NCI-H1092 treated with DMSO at 0.1 percent for 48 hours (cell line): ENCODE measurements at regions not wholly inside any gene's neighbourhood (a gene's known extent, or its start where the extent isn't known, plus 50 kb on each side); places are given as distances from the start of the nearest gene placed in this dataset.

Source experiments
- DNase-seq: peaks from one replicate; lab custom pipeline; 2025; lab: John Stamatoyannopoulos, UW

DNA sequence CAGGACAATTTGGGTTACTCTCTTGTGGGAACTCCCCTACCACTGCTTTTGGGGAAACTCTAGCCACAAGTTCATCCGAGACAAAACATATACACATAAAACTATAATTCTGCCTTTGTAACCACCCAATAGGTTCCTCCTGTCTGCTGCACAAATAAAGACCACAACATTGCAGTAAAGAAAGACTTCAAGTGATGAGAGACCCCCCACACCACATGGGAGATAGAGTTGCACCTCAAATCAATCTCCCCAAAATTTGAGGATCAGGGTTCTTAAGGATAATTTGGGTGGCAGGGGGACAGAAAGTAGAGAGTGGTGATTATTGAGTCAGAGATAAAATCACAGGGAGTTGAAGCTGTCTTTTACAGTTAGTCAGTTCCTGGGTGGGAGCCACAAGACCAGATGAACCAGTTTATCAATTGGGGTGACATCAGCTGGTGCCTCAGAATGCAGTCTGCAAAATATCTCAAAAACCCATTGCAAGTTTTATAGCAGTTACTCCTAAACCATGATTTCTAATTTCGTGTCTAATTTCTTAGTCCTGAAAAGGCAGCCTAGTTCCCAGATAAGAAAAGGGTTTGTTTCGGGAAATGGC, 1348.5 kb downstream of the PCDH9 start:
- no peak for DNase-seq

DNA sequence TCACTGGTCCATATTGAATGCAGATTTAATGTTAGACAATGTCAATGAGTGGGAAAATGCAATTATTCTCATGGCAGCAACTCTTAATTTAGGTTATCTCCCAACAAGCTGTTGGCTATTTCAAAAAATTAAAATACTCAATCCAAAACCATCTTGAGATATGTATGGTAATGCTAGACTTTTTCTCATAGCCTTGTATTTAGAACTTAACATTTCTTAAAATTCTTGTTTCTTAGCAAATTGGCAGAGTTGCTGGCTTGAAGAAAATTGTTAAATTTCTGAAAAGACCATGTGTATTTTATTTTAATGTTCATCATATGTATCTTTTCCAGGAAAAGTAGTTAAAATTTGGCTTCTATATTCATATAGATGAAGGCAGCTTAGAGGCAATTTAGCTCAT, 1355.1 kb downstream of the PCDH9 start:
- no peak for DNase-seq

DNA sequence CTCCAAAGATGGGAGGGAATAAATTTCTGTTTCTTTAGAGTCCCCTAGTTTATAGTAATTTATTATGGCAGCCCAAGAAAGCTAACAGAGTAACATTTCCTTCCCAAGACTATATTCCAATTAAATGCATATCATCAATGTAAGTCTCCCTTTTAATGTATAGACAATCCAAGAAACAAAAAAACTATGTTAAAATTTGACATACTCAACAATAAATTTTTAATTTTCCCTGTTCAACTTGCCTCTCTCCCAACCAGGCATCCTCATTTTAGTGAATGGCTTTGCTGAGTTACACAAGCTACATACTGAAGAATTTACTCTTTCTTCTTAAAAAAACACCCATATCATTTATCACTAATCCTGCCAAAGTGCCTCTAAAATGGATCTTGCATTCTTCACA, 1357.7 kb downstream of the PCDH9 start:
- DNase-seq: no peak

DNA sequence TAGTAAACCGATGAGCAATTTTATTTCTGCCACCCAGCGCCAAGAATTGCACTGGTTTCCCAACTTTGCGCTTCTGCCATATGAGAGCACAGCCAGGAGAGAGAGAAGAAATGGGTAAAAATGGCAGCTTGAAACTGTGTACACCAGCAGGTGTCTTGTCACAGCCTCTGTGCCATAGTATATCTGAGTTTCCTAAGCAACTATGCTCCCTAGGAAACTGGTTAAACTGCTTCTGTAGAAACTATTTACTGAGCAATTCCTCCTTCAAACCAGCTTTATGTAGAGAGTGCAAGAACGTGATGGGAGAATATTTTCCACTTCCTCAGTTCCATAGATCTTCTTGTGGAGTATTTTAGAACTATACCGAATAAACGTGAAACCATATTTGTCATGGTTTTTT, 1361.3 kb downstream of the PCDH9 start:
- DNase-seq: no peak

DNA sequence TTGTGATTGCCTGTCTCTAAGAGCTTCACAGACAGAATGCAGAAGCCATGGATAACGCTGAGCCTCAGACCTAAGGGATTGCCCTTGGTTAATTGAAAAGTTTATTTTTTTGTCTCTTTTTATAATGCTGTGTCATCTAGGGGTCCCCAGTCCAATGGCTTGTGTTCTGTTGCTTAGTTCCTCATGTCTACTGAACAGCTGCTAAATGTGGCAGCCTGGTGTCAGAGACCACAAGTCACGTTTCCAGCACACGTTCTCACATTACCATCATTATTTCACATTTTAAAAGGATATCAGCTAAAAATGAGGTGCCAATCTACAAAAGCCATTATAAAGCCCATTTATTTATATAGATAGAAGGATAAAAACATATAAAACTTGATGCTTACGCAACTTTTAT, 1362.0 kb downstream of the PCDH9 start:
- DNase-seq: no peak

DNA sequence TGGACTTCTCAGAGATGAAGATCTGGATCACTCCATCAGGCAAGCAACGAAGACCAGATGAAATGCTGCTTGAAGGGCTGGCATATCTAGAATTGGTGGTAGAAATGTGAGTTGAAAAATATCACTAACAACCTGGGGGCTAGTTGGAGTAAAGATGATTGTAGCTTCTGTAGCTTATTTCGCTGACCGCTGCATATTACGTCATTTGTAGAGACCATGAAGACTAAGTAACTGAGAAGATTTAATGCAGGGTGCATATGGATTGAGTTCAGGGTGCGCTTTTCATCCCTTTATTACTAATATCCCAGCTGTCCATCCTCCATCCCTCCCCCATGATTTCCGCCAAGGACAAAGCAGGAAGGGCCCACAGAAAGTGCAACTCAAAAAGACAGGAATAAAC, 1364.0 kb downstream of the PCDH9 start:
- no peak for DNase-seq

DNA sequence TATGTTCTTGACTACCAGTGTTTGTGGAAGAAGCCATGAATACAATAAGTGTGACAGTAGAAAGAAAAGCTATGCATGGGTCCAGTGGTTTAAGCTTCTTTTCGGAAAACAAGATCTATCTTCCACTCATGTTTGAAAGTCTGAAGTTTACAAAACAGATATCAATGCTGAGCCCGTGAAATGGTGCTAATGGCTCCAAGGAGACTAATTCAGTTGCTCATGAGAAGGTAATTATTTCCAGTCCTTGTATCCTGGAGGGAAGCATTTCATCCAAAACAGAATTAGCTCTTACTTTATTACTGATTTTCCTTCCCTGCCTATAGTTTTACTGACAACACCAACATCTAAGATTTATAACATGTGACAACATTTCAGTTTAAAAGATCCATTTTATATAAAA, 1364.9 kb downstream of the PCDH9 start:
- DNase-seq: no peak

DNA sequence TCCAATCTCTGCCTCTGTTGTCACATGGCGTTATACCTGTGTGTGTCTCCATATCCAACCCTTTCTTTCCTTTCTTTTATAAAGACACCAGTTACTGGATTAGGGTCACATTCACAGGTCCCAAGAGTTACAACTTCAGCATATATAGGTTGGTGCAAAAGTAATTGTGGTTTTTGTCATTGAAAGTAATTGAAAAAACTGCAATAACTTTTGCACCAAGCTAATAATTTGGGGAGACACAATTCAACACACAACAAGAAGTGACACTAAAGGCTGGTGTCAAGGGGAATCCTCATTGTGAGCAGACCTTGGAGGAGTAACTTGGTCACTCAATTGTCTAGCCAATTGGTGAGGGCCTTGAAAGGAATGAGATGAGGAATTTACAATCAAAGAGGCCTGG, 1366.1 kb downstream of the PCDH9 start:
- no peak for DNase-seq

DNA sequence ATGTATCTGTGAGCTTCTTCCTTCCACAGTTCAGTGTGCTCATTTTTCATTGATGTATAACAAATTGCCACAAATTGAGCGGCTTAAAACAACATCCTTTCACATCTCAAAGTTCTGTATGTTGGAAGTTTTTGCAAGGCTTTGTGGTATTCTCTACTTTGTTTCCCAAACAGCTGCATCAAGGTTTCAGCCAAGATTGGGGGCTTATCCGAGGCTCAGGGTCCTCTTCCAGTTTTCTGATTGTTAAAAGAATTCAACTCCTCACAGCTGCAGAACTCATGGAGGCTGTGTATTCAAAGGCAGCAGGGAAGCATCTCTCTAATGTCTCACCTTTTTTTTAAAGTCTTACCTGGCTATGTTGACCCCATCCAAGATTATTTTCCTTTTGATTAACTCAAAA, 1369.8 kb downstream of the PCDH9 start:
- no peak for DNase-seq

DNA sequence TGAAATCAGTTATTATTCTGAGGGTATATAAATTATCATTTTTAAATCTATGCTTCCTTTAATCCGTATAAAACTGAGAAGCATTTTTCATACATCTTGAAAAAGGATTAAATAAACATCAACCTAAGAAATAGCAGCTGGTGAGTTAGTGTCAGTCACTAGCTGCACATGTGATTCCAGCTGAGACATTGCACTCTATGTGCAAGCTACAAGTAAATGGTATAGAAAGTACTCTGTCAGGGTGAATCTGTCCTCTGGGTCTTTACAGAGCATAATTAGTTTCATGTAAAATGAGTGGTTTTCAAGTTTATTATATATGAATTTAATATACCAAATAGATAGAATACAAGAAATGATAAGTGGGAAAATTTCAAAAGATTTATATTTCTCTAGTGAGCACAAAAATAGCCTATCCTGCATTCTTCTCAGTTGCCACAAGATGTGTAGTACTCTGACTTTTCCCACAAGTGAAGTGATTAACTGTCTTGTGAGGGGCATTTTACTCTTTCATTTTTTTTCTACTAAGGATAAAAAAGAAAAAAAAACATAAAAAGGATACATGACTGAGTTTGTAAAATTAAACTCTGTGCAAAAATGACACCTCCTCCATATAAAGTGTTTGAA, 1372.1 kb downstream of the PCDH9 start:
- no peak for DNase-seq

DNA sequence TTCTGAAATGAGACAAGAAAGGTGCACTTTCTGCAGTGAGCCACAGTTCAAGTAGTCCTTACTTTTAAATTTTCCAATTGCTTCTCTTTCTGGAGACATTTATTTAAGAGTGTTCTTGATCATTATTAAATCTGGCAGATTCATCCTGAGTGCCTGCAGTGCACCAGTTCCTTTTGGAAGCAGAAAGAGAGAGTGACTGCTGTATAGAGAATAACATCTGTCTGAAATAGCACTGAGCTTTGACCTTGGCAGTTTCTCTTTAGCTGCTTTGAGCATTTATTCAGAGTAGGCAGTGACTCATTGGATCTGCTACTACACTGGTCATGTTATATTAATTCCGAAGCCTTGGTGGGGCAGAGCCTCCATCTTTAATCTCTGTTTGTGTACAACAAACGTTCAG, 1373.7 kb downstream of the PCDH9 start:
- no peak for DNase-seq

DNA sequence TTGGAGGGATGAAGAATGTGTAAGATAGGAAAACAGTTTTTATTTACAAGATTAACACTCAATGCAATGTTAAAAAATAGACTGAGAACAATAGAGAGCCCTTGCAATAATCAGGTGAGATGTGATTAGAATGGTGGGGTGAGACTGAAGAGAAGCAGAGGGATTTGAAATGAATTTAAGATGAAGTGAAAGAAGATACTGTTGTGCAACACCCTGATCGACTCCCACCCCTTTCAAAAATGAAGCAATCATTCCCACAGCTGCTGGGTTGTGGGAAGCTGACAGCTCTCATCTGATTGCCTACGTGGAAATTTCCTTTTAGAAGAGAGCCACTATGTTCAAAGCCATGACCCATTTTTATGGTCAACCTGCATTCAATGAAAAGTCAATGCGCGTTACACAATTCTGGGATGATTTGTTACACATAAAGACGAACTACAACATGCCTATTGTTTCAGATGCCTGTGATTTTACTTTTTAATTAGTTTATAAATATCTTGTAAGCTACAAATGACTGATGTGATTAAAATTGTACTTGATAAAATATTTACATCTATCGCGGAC, 1374.8 kb downstream of the PCDH9 start:
- DNase-seq: no peak

DNA sequence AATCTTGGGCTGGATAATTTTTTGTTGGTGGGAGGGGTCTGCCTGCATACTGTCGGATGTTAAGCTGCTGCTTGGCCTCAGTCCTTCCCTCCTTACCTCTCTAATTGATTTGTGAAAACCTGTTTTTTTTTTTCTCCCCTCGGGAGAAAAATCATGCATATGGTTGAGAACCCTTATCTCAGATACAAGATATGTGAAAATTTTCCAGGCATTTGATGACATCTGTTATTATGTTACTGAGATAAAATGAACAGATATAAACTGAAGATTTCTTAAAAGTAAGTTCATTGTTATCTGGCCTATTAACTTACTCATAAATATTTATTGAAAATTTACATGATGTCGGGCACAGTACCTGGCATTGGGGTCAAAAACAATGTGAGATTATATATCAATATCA, 1375.7 kb downstream of the PCDH9 start:
- no peak for DNase-seq

DNA sequence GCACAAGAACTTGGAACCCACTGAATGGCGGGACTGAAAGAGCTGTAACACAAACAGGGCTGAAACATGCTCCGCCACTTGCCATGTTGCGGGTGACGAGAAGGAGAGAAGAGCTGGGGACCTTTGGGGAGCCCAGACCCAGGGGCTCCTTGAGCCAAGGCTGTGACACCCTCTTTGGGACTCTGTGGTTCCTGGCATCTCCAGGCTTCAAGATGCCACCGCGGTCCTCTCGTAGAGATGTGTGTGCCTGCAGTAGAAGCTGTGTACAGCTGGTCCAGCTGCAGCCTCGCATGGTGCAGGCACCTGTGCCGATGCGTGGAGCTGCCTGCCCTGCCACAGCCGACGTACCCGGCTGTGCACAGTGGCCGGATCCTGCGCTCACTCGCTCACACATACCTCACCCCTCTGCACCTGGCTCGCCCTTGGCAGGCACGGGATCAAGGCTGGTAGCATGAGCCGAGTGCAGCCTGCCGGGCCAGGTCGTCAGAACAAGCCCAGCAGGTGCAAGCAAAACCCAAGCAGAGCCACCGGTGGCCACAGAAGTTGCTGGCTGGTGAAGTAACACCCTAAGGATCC, 1385.8 kb downstream of the PCDH9 start:
- no peak for DNase-seq

DNA sequence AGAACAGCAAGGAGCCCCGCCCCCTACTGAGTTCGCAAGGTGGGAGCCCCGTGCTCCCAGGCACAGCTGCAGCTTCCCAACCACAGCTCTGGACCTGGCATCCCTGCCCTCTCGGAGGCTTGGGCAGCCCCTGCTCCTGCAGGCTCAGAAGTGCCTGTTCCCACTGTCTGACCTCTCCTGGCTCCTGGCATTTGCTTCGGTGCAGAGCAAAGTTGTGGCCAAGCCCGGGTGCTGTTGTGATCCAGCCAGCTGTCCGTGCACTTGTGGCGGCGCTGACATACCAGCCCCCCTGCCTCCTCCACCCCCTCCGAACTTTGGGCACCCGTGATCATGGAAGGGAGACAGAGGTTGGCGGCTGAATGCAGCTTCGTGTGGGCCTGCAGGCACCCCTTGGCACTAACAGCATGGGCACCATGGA, 1386.8 kb downstream of the PCDH9 start:
- DNase-seq: no peak

DNA sequence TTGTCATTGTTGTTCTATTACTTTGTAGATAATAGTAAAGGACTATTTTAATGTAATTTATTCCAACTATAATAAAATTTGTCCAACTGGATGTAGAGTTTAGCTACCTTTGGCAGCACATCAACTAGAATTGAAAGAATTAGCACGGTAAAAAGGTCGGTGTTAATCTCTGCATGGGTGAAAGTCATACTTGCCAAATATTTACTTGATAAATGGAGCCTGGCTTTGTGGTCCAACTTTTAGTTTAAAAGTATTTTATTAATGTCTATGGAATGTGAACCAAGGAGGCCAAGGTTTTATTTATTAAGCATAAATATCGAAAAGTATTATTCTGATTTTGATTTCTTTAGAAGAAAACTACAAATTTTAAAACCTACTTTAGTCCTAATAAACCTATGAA, 1389.0 kb downstream of the PCDH9 start:
- no peak for DNase-seq

DNA sequence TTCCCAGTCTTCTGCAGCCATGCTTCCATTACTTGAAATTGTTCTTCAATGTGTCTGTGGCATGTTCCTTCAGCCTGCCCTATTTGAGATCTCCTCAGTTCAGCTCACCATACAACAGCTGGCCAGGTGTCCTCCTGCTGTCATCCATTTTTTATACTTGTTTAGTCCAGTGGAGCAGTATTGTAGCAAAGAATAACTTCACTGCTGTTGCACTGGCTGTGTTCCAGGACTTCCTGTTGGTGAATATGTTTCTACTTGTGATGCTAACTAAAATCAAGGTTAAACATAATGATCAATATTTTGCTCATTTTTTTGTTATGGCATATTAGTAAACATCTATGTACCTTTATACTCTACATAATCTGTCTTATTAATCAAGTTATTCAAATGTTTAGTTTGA, 1394.1 kb downstream of the PCDH9 start:
- no peak for DNase-seq

DNA sequence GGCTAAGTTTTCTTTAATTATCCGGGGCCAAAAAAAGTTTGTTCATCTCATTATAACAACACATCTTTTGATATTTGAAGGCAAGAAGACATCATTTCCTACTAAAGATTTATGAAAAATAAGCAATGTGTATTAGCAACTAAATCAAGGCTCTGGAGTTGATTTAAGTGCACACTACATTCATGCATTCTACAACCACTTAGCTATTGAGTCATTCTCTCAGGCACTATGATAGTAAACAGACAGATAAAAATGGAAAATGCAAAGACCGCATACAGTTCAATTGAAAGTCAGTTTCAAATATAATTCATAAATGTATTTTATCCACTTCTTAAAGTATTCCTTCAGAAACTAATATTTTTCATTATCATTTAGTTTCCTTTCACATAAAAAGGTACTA, 1395.2 kb downstream of the PCDH9 start:
- no peak for DNase-seq

DNA sequence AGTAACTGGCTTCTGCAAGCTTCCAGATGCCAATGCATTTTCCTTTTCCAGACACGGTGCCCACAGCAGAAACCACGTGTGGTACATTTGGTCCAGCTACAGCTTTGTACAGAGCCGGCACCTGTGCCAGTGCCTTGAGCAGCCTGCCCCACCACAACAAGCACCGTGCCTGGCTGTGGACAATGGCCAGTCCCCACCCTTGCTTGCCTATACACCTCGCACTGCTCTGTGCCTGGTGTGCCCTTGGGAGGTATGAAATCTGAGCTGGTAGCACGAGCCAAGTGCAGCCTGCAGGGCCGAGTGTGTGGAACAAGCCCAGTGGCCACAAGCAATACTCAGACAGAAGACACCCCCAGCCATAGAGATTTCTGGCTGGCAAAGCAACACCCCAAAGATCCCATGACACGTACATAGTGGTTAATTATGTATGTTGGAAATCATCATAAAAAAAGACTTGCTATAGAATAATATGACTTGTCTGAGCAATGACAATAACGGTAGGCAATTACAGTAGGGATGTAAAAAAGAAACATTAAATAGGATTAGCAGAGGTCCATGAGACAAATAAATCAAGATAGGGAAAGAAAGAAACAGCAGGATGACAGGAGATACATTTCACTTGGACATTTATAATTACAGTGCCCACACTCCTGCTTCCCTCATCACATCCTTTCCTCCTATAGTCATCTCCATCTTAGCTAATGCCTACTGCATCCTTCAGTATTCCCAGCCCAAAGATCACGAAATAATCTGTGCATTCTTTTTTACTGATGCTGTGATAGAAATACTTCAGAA, 1399.5 kb downstream of the PCDH9 start:
- no peak for DNase-seq

DNA sequence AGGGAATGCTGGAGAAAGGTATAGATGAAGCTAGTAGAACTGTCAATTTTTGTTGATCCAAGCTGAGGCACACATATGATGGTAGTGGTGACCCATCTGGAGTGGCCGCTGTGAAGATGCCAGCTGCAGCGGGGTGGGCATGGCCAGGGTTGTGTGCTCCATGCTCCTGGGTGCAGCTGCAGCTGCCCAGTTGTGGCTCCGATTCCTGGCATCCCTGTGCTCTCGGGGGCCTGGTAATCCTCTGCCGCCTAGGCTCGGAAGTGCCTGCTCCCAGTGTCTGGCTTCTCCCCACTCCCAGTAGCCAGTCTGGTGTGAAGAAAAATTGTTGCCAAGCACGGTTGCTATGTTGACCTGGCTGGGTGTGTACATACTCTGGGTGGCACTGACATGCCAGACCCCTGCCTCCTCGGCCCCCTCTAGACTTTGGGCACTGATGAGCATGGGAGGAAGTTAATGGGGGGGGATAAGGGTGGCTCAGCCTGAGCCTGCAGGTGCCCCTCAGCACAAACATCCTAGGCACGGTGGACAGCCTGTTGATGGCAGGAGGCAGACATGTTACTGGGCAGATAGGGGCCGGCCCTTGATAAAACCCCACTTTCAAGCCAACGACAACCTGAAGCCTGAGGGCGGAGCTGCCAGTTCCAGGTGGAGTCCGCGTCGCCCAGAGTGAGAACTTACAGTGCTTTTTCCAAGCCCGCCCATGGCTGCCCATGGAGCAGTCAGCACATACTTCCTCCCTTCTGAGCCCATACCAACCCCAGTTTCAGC, 1400.7 kb downstream of the PCDH9 start:
- DNase-seq: no peak

DNA sequence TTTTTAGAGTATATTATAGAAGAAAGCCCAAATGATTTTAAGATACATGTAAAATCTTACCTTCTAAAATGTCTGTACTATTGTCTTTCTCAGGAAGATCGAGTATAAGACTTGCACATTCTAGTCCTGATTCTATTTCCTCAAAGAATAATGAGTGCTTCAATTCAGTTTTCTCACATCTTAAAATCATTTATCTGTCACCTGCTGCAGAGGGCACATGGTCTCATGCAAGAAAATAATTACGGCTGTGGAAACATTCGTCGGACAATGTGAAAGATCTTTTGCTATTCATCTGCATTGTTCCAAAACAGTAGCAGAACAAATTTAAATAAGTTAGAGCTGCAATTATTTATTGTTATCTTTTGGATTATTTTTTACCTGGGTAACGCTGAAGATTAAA, 1403.5 kb downstream of the PCDH9 start:
- DNase-seq: no peak

DNA sequence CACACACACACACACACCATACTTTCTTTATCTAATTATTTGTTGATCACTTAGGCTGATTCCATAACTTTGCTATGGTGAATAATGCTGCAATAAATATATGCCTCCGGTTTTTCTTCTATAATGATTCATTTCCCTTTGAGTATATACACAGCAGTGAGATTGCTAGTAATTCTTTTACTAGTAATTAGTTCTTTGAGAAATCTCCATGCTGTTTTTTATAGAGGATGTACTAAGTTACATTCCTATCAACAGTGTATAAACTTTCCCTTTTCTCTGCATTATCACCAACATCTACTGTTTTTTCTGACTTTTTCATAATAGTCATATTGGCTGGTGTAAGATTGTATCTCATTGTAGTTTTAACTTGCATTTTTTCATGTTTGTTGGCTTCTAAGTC, 1405.1 kb downstream of the PCDH9 start:
- no peak for DNase-seq
